ENCODE measurements at regions not wholly inside any gene's neighbourhood (a gene's known extent, or its start where the extent isn't known, plus 50 kb on each side); places are given as distances from the start of the nearest gene placed in this dataset.

- DNase-seq (ENCODE audit: low read depth): peak; percentile 2
Measured at GRCh38 chr18:39870591-39870990, 2084.4 kb upstream of the PIK3C3 start.

GRCh38 chr18:39863916-39864315 is 2091.1 kb upstream of the PIK3C3 start:
- no peak for DNase-seq (ENCODE audit: low read depth)

- DNase-seq (ENCODE audit: low read depth): no peak
Measured at GRCh38 chr18:39862341-39862740, 2092.7 kb upstream of the PIK3C3 start.

- no peak for DNase-seq (ENCODE audit: low read depth)
Measured at GRCh38 chr18:39854291-39854690, 2100.7 kb upstream of the PIK3C3 start.

- DNase-seq (ENCODE audit: low read depth): no peak
Measured at GRCh38 chr18:39846265-39846664, 2108.8 kb upstream of the PIK3C3 start.

GRCh38 chr18:39845631-39846030 is 2109.4 kb upstream of the PIK3C3 start:
- DNase-seq (ENCODE audit: low read depth): no peak

GRCh38 chr18:39845106-39845505 is 2109.9 kb upstream of the PIK3C3 start:
- no peak for DNase-seq (ENCODE audit: low read depth)

GRCh38 chr18:39843546-39843945 is 2111.5 kb upstream of the PIK3C3 start:
- no peak for DNase-seq (ENCODE audit: low read depth)

GRCh38 chr18:39842366-39842914 is 2112.6 kb upstream of the PIK3C3 start:
- DNase-seq (ENCODE audit: low read depth): no peak

- peak; percentile 77 for DNase-seq (ENCODE audit: low read depth)
Measured at GRCh38 chr18:39841482-39842365, 2113.3 kb upstream of the PIK3C3 start.

- DNase-seq (ENCODE audit: low read depth): no peak
Measured at GRCh38 chr18:39840856-39841481, 2114.1 kb upstream of the PIK3C3 start.

GRCh38 chr18:39840406-39840805 is 2114.6 kb upstream of the PIK3C3 start:
- peak; percentile 71 for DNase-seq (ENCODE audit: low read depth)

- no peak for DNase-seq (ENCODE audit: low read depth)
Measured at GRCh38 chr18:39839782-39840181, 2115.3 kb upstream of the PIK3C3 start.

GRCh38 chr18:39838831-39839230 is 2116.2 kb upstream of the PIK3C3 start:
- no peak for DNase-seq (ENCODE audit: low read depth)

- no peak for DNase-seq (ENCODE audit: low read depth)
Measured at GRCh38 chr18:39835303-39836030, 2119.6 kb upstream of the PIK3C3 start.

- DNase-seq (ENCODE audit: low read depth): no peak
Measured at GRCh38 chr18:39834636-39835035, 2120.4 kb upstream of the PIK3C3 start.

GRCh38 chr18:39825485-39826150 is 2129.4 kb upstream of the PIK3C3 start:
- DNase-seq (ENCODE audit: low read depth): no peak

- no peak for DNase-seq (ENCODE audit: low read depth)
Measured at GRCh38 chr18:39806525-39806924, 2148.5 kb upstream of the PIK3C3 start.

- no peak for DNase-seq (ENCODE audit: low read depth)
Measured at GRCh38 chr18:39805218-39805617, 2149.8 kb upstream of the PIK3C3 start.

- DNase-seq (ENCODE audit: low read depth): no peak
Measured at GRCh38 chr18:39802648-39803229, 2152.3 kb upstream of the PIK3C3 start.

- DNase-seq (ENCODE audit: low read depth): no peak
Measured at GRCh38 chr18:39801848-39802247, 2153.2 kb upstream of the PIK3C3 start.

GRCh38 chr18:39801010-39801409 is 2154.0 kb upstream of the PIK3C3 start:
- no peak for DNase-seq (ENCODE audit: low read depth)
